Mucosa of descending colon (tissue), 3 donors: ENCODE measurements at regions not wholly inside any gene's neighbourhood (a gene's known extent, or its start where the extent isn't known, plus 50 kb on each side); places are given as distances from the start of the nearest gene placed in this dataset.

Experiments used
- ATAC-seq: fragments of 200-7000 bp; cut with Tn5 transposase; one replicate; pipeline ENCODE4 v1.9.1; 2020; ENCODE audit warnings: mild to moderate bottlenecking, moderate library complexity
- DNase-seq, 3 donors: peaks; one replicate each; pipeline ENCODE4 v3.0.0-alpha.2; 2020
- H3K36me3 ChIP-seq: fragments of 200-600 bp; one replicate; pipeline ENCODE4 v1.8.0; 2021; ENCODE audit warnings: low read depth, mild to moderate bottlenecking
- H3K4me1 ChIP-seq: fragments of 200-600 bp; one replicate; pipeline ENCODE4 v1.8.0; 2021; ENCODE audit warnings: low read depth, mild to moderate bottlenecking
- H3K4me3 ChIP-seq: fragments of 200-600 bp; one replicate; pipeline ENCODE4 v1.8.0; 2021; ENCODE audit warnings: mild to moderate bottlenecking
- H3K9me3 ChIP-seq: fragments of 200-600 bp; one replicate; pipeline ENCODE4 v1.8.0; 2021; ENCODE audit warnings: mild to moderate bottlenecking
- CTCF ChIP-seq: fragments of 200-600 bp; IDR thresholded peaks from one replicate; pipeline ENCODE4 v1.8.0; 2022; ENCODE audit warnings: antibody characterized with exemption, mild to moderate bottlenecking
- intact Hi-C, 2 donors: fragments of 100-400 bp; cut with DNase I in 1 of 2; cut with micrococcal nuclease in 1 of 2; formaldehyde crosslinking; loops; one replicate each; pipeline versions ENCODE4 v1.11.0 to v1.11.1; 2022; cut with DNase I, micrococcal nuclease
- donor health status: DM: no; HTN: no; CAD: no; lungs with moderate emphysema.
- donor health status: DM: no; HTN: no; CAD: no.
- donor health status: DM: no; HTN: yes; CAD: no.

GRCh38 chr12:34287437-34287836 lies 265.1 kb downstream of the ALG10 start:
- no peak for ATAC-seq
- peaks cover 94% of the 10 kb centered on the region for H3K9me3 ChIP-seq
- H3K4me1 ChIP-seq, result no peaks in the 10 kb centered on the region
- H3K4me3 ChIP-seq, result no peak overlapping the region
- no peak for TF ChIP-seq CTCF
- no peak for DNase-seq
- H3K36me3 ChIP-seq, result no peaks in the 10 kb centered on the region
- intact Hi-C loops, result no loop called here

DNA sequence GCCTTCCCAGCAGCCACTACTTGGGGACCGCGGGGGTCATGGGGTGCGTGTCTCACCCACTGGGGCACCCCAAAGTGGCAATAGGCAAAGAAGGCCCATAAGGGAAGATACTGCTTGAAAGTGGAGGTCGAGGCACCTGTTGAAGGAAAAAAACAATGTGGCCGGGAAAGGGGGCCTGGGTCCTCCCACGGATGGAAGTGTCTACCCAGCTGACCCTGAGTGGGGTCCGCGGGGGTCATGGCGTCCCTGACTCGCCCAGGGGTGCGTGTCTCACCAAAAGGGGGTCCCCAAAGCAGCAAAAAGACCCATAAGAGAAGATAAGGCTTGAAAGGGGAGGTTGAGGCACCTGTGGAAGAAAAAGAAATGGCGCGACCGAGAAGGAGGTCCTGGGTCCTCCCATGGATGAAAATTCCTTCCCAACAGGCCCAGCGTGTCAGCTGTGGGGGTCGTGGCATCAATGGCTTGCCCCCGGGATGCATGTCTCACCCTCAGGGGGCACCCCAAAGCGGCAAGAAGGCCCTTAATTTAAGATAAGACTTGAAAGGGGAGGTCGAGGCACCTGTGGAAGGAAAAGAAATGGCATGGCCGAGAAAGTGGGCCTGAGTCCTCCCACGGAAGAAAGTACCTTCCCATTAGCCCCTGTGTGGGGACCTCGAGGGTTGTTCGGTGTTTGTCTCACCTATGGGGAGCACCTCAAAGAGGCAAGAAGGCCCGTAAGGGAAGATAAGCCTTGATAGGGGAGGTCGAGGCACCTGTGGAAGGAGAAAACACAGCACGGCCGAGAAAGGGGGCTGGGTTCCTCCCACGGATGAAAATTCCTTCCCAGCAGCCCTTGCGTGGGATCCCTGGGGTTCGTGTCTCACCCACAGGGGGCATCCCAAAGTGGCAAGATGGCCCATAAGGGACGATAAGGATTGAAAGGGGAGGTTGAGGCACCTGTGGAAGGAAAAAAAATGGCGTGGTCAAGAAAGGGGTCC lies 266.0 kb downstream of the ALG10 start:
- no peak for DNase-seq
- H3K9me3 ChIP-seq, result peaks cover 94% of the 10 kb centered on the region
- H3K4me3 ChIP-seq, result no peak overlapping the region
- intact Hi-C loops, result no loop called here
- no peaks in the 10 kb centered on the region for H3K4me1 ChIP-seq
- no peak for ATAC-seq
- H3K36me3 ChIP-seq, result no peaks in the 10 kb centered on the region
- no peak for TF ChIP-seq CTCF

- DNase-seq (no peak), ATAC-seq (no peak)
- intact Hi-C loops, result no loop called here
- TF ChIP-seq CTCF, result no peak
- Histone ChIP-seq H3K4me1 (no peaks in the 10 kb centered on the region), H3K9me3 (peaks cover 97% of the 10 kb centered on the region), H3K4me3 (no peak overlapping the region), H3K36me3 (no peaks in the 10 kb centered on the region)
Observed at GRCh38 chr12:34288963-34289345, 266.7 kb downstream of the ALG10 start.

DNA sequence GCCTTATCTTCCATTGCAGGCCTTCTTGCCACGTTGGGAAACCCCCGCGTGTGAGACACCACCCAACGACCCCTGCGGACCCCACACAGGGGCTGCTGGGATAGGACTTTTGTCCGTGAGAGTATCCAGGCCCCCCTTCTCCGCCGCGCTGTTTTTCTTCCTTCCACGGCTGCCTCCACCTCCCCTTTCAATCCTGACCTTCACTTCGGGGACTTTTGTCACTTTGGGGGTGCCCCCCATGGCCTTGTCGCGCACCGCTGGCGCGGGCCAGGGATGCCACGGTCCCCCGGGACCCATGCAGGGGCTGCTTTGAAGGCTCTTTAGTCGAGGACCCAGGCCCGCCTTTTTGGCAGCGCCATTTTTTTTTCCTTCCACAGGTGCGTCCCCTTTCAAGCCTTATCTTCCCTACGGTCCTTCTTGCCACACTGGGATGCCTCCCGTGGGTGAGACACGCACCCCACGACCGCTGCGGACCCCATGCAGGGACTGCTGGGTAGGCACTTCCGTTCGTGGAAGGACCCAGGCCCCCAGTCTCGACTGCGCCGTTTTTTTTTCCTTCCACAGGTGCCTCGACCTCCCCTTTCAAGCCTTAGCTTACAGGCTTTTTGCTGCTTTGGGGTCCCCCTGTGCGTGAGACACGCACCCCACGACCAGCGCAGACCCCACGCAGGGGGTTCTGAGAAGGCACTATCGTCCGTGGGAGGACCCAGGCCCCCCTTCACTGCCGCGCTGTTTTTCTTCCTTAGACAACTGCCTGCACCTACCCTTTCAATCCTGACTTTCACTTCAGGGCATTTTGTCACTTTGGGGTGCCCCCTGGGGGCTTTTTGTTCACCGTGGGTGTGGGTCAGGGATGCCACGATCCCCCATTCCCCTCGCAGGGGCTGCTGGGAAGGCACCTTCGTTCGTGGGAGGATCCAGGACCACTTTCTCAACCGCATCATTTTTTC lies 267.4 kb downstream of the ALG10 start:
- Histone ChIP-seq H3K36me3 (no peaks in the 10 kb centered on the region), H3K4me3 (no peak overlapping the region), H3K4me1 (no peaks in the 10 kb centered on the region), H3K9me3 (peaks cover 97% of the 10 kb centered on the region)
- DNase-seq, result peak in 1 of 3 donors; percentile 30
- no peak for ATAC-seq
- no peak for TF ChIP-seq CTCF
- intact Hi-C loops, result no loop called here

- intact Hi-C loops, result no loop called here
- peaks cover 98% of the 10 kb centered on the region for H3K9me3 ChIP-seq
Observed at GRCh38 chr12:34290381-34290995, 268.2 kb downstream of the ALG10 start.

More at GRCh38 chr12:34290381-34290995, 268.2 kb downstream of the ALG10 start:
- ATAC-seq, result no peak
- Histone ChIP-seq H3K4me3 (no peak overlapping the region), H3K36me3 (no peaks in the 10 kb centered on the region), H3K4me1 (no peaks in the 10 kb centered on the region)
- DNase-seq, result peak in 1 of 3 donors; percentile 9
- no peak for TF ChIP-seq CTCF
